Sigmoid colon (tissue), 4 donors: ENCODE measurements at regions not wholly inside any gene's neighbourhood (a gene's known extent, or its start where the extent isn't known, plus 50 kb on each side); places are given as distances from the start of the nearest gene placed in this dataset.

Source experiments
- CTCF ChIP-seq, 4 experiments: fragments of 450-650 bp in 3 of 4; fragments of 200-600 bp in 1 of 4; IDR thresholded peaks; one replicate each; pipeline ENCODE4 v1.5.1; 2016 to 2019; ENCODE audit warnings: antibody characterized with exemption in 4 of 4, mild to moderate bottlenecking in 3 of 4, moderate library complexity in 2 of 4
- EP300 ChIP-seq, 4 donors: sonication (generic); formaldehyde crosslinking; IDR thresholded peaks; one replicate each; pipeline ENCODE4 v1.6.1; 2017; ENCODE audit warnings: antibody characterized with exemption in 4 of 4
- POLR2A ChIP-seq, 2 donors: fragments of 450-650 bp; IDR thresholded peaks; one replicate each; pipeline ENCODE4 v1.6.1; 2016; ENCODE audit warnings: antibody characterized with exemption in 2 of 2, mild to moderate bottlenecking in 2 of 2, moderate library complexity in 2 of 2
- POLR2AphosphoS5 ChIP-seq, 4 donors: sonication (generic); formaldehyde crosslinking; IDR thresholded peaks; one replicate each; pipeline ENCODE4 v1.6.1; 2017; ENCODE audit warnings: antibody characterized with exemption in 4 of 4

- TF ChIP-seq POLR2A (IDR thresholded peaks at IDR 0.05) (no peak), EP300 (IDR thresholded peaks at IDR 0.05) (no peak), CTCF (IDR thresholded peaks at IDR 0.05) (no peak), POLR2AphosphoS5 (IDR thresholded peaks at IDR 0.05) (no peak)
Measured at GRCh38 chr16:85197611-85198566, 85.6 kb upstream of the CIBAR2 start.
